Neural crest cell (in vitro differentiated cells): ENCODE measurements at regions not wholly inside any gene's neighbourhood (a gene's known extent, or its start where the extent isn't known, plus 50 kb on each side); places are given as distances from the start of the nearest gene placed in this dataset.

Experiments used
- DNase-seq: peaks from one replicate; pipeline ENCODE4 v3.0.0; 2021; ENCODE audit warnings: low read depth, mixed read lengths, low spot score
- H3K27ac Mint-ChIP-seq: one replicate; pipeline ENCODE4 v1.8.0; 2021; ENCODE audit warnings: mild to moderate bottlenecking, mixed read lengths; ENCODE audit not compliant: unreplicated experiment
- H3K27me3 Mint-ChIP-seq: 2 replicates; pipeline ENCODE4 v1.8.0; 2021; ENCODE audit warnings: low read depth, mild to moderate bottlenecking, mixed read lengths
- H3K36me3 Mint-ChIP-seq: 2 replicates; pipeline ENCODE4 v1.8.0; 2021; ENCODE audit warnings: low read depth, mild to moderate bottlenecking, mixed read lengths
- H3K4me1 Mint-ChIP-seq: 2 replicates; pipeline ENCODE4 v1.8.0; 2021; ENCODE audit warnings: mixed read lengths
- H3K4me3 Mint-ChIP-seq: one replicate; pipeline ENCODE4 v1.8.0; 2021; ENCODE audit warnings: mild to moderate bottlenecking, mixed read lengths
- H3K9me3 Mint-ChIP-seq: 2 replicates; pipeline ENCODE4 v1.8.0; 2021; ENCODE audit warnings: mixed read lengths
- CTCF ChIP-seq: fragments of 200-600 bp; sonication (generic); conservative IDR thresholded peaks from 2 replicates; pipeline ENCODE4 v1.5.0; 2021; ENCODE audit warnings: antibody characterized with exemption, mild to moderate bottlenecking

GRCh38 chr20:53874706-53875105 is 195.7 kb downstream of the BCAS1 start:
- Mint-ChIP-seq H3K4me3 (no peak overlapping the region), H3K36me3 (no peaks in the 10 kb centered on the region), H3K4me1 (peaks cover 25% of the 10 kb centered on the region)

GRCh38 chr20:53874104-53874503 is 196.3 kb downstream of the BCAS1 start:
- Mint-ChIP-seq H3K27ac (no peak overlapping the region), H3K9me3 (no peaks in the 10 kb centered on the region), H3K4me1 (peaks cover 29% of the 10 kb centered on the region), H3K4me3 (no peak overlapping the region), H3K27me3 (no peaks in the 10 kb centered on the region), H3K36me3 (no peaks in the 10 kb centered on the region)
- no peak for TF ChIP-seq CTCF
- no peak for DNase-seq

More at GRCh38 chr20:53874706-53875105, 195.7 kb downstream of the BCAS1 start:
- no peaks in the 10 kb centered on the region for H3K9me3 Mint-ChIP-seq
- TF ChIP-seq CTCF = no peak
- H3K27me3 Mint-ChIP-seq = no peaks in the 10 kb centered on the region
- H3K27ac Mint-ChIP-seq = no peak overlapping the region
- DNase-seq = no peak

GRCh38 chr20:53873230-53873604 is 197.2 kb downstream of the BCAS1 start:
- no peak overlapping the region for H3K4me3 Mint-ChIP-seq
- H3K27ac Mint-ChIP-seq = no peak overlapping the region
- H3K36me3 Mint-ChIP-seq = no peaks in the 10 kb centered on the region
- TF ChIP-seq CTCF = no peak
- H3K4me1 Mint-ChIP-seq = peaks cover 29% of the 10 kb centered on the region
- no peaks in the 10 kb centered on the region for H3K9me3 Mint-ChIP-seq
- no peak for DNase-seq
- H3K27me3 Mint-ChIP-seq = no peaks in the 10 kb centered on the region

- Mint-ChIP-seq H3K4me1 (peaks cover 33% of the 10 kb centered on the region), H3K36me3 (no peaks in the 10 kb centered on the region), H3K4me3 (no peak overlapping the region), H3K27ac (peak overlapping the region; percentile 61), H3K9me3 (no peaks in the 10 kb centered on the region), H3K27me3 (no peaks in the 10 kb centered on the region)
- TF ChIP-seq CTCF = no peak
- DNase-seq = no peak
These were observed 197.7 kb downstream of the BCAS1 start for GRCh38 chr20:53872561-53873229.

- no peak for DNase-seq
- no peaks in the 10 kb centered on the region for H3K36me3 Mint-ChIP-seq
- peak overlapping the region; percentile 52 for H3K27ac Mint-ChIP-seq
- no peaks in the 10 kb centered on the region for H3K9me3 Mint-ChIP-seq
- peaks cover 39% of the 10 kb centered on the region for H3K4me1 Mint-ChIP-seq
- H3K27me3 Mint-ChIP-seq = no peaks in the 10 kb centered on the region
- no peak for TF ChIP-seq CTCF
- no peak overlapping the region for H3K4me3 Mint-ChIP-seq
These were observed 198.3 kb downstream of the BCAS1 start for GRCh38 chr20:53872081-53872541.
